NCI-H146 (cell line): ENCODE measurements at regions not wholly inside any gene's neighbourhood (a gene's known extent, or its start where the extent isn't known, plus 50 kb on each side); places are given as distances from the start of the nearest gene placed in this dataset.

Experiments used
- DNase-seq: peaks from one replicate; lab custom pipeline; 2025; lab: John Stamatoyannopoulos, UW

DNA sequence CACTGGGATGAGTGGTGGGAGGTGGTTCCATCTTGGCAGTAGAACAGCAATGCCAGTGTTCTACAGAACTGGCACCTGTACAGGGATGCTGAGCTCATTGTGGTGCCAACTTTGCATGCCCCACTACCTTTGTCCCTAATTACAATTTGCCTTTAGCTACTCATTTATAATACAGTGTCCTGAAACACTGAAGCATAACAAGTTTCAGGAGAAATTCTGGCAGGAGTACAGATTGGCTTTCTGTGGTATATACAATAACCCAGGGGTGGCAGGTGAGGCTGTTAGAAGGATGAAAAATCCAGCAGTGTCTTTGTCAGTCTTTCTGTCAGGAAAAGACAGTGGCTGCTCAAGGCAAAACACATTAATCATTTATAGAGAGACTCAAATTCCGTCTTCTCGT lies 240.3 kb downstream of the FAM76B start:
- DNase-seq, result no peak

DNA sequence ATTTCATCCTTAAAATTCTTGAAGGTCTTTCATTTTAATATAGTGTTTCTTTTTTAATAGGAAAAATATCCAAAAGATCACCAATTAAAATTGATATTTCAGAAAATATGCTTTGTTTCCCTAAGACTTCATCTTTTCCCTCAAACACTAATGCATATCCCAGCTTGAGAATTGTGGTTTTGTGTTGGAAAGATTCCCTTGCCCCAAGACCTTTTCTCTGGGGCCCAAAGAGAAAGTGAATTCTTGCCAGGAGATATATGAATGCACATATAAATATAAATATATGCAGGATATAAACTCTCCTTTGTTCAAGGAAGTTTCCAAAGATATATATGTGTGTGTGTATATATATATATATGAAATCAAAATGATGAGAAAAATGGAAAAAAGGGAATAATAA lies 241.2 kb downstream of the FAM76B start:
- no peak for DNase-seq

DNA sequence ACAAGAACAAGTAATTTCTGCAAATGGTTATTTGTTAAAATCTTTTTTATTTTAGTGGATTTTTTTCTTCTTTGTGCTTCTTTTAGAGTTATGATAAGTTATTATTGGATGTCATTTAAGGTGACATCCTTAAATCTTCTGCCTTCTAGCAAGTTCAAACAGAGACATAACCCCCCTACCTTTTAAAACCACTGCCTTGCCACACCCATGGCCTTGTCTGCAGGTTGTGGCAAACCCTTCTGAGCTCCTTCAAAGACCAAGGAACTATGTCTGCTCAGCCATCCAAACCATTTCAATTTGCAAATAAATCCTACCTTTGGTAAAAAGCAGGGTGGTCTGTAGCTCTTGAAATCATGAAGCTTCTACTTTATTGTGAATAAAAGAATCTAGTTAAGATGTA lies 241.6 kb downstream of the FAM76B start:
- DNase-seq, result no peak

DNA sequence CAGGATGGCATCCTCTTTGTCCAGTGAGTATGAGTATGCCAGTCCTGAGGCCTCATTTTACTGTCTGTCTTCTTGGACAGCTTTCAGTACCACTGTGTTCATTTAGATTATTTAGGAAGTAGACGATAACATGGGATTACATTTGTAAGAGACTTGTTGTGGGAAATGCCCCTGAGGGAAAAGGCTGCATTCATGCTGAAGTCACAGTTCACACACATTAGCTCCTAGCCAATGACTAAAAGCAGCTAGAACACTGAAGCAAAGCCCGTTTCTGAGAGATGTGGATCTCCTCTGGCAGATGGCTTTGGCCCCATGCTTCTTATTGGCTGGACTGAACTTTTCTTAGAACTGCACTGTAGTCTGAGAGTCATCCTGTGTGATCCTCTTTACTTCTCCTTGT lies 242.4 kb downstream of the FAM76B start:
- DNase-seq, result no peak

DNA sequence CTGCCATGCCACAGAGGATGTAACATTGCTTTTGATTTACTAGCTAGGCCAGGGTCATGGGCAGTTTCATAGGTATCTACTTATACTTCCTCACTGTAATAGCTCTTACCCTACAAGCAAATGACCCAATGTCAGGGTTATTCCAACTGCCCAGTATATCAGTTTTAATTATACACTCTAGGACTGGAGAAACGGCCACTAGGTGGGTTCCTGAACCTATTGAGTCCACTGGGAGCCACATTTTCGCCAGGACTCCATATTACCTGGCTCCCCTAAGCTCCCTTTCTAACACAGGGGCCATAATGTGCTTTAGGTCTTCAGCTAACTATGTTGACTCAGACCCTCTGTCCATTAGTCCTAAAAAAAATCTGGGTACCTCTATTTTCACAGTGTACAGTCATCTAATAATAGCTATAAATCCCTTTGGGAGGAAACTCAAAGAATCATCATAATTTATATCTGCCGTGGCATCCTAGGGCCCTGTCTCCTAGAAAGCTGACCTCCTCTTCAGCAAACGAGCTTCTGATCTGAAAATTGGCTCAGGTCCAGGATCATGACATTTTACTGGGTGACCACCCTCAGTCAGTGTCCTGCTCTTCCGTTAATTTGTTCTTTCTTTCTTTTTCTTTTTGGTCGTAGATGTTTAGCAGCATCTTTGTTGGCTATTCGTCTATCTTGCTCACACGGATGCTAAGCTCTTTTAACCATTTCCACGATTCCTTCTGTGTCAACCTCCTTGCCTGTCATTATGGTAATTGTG lies 244.3 kb downstream of the FAM76B start:
- DNase-seq, result no peak

DNA sequence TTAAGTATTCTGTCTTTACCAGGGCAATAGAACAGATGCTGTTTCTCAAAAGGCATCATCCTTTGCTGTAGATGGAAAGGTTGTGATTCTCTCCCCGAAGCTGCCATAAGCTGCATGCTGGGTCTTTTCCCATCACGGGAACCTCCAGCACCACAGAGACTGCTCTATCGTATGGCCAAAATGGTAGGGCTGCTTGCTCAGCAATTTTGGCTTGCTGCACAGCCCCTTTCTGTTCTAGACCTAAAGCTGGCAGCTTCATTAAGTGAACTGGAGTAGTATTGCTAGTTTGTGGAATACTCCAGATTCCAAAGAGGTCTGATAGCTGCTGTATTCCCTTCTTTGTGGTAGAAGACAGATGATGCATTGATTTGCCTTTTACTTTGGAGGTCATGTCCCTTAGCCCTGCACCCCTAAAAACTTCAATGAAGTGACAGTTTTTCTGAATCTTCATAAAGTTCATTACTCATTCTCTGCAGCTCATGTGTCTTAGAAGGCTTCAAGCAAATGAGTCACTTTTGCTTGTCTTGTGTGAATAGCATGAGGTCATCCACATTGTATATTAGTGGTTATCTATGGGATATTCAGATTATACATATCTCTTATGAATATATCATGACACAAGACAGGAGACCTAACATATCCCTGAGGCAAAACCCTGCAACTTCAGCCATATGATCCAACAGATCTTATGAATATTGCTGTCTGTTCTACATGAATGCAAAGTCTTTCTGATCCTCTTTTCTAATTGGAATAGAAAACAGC lies 245.3 kb downstream of the FAM76B start:
- no peak for DNase-seq

DNA sequence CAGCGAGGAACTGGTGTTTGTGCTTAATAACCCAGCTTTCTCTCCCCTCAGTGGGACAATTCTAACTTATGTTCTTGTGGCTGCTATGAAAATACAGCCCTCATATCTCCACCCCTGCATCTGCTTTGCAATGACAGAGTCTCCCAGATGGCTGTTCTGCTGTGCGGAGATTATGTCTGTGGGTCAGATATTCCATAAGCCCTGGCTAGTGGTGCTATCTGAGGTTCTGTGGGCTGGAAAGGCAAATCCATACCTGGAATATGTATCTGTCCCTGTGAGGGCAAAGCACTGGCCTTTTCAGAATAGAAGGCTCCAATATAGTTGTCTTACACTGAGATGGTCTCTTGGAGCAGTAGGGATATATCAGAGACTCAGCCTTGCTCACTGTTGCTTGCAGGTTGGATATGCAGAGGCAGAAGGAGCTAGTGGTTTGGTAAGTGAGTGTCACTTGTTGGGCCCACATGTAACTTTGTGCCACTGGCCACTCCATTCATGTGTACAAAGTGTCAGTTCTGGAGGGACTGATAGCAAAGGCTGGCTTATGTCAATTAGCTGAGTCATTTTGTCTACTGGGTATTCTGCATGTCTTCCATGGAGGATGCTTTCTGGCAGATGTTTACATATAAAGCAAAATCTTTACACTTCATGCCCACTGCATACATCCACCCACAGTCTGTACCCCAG lies 246.6 kb downstream of the FAM76B start:
- DNase-seq, result no peak

DNA sequence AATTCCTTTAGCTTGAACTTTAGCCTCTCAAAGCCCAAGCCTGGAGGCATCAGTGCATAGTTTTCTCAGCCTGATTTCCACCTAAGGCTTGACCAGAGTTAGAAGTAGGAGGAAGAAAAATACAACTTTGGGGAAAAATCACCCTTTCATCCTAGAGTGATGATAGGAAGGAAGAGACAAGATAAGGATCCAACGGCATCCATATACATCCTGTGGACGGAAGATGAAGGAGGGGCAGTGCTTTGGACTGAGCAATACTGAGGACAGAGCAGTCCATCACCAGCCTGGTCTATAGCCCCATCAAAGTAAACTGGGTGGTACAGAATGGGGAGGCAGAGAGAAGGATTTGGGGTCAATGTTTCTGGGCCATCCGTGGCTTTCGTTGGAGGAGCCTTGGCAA lies 247.9 kb downstream of the FAM76B start:
- DNase-seq, result no peak

DNA sequence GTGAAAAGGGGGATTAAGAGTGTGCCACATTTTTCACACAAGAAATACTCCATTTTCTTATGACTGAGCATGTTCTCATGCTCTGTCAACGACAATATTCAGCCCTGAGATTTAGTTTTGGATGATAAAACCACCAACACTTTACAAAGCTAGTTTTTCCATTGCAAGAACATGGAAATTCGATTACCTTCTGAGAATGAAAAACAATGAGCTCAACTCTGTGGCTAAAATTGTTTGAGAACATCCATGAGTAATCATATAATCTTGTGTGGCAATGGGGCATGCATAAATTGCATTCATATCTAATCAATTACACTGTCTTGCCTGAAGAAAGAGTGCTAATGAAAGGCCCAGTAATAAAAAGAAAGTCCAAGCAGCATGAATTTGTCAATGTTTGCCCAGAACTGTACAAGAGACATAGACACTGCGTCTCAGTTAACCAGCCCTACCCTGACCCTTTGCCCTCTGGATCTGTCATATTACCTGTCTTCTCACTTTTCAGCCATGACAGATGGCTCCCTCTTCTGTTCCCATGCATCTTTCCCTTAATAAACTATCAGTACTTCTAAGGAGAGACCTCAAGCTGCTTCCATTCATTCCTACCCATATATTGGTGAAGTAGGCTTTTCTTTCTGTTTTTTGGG lies 253.4 kb downstream of the FAM76B start:
- no peak for DNase-seq

DNA sequence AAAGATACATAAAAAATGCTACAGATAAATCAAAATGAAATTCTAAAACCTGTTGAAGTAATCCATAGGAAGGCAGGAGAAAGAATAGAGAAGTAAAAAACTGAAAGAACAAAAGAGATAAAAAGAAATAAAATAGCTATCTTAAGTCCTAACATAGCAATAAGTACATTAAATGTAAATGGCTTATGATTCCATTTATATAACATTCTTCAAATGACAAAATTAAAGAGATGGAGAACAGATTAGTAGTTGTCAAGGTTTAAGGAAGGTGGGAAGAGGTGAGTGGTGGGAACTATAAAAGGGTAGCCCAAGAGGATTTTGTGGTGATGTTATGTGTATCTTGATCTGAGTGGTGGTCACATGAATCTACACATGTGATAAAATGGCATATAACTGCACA lies 254.8 kb downstream of the FAM76B start:
- DNase-seq, result no peak

DNA sequence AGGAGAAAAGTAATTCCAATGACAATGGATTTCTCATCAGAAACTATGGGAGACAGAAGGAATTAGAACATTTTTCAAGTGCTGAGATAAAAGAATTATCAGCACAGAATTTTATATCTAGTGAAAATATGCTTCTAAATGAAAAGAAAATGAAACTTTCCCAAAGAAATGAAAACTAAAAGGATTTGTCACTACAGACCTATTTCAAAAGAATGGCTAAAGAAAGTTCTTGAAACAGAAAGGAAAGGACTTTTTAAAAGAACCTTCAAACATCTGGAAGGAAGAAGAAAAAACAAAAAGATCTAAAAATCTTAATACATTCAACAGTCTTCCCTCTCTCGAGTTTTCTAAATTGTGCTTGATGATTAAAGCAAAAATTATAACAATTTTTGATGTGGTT lies 255.4 kb downstream of the FAM76B start:
- DNase-seq, result no peak

DNA sequence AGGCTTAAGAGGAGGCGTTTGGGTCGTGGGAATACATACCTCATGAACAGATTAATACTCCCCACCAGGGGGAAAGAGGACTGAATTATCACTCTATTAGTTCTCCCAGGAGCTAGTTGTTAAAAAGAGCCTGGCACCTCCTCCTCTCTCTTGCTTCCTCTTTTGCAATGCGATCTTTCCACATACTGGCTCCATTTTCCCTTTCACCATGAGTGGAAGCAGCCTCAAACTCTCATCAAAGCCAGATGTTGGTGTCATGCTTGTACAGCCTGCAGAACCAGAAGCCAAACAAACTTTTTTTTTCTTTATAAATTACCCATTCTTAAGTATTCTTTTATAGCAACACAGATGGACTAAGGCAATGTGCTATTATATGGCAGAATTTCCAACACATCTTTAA lies 258.5 kb downstream of the FAM76B start:
- no peak for DNase-seq

DNA sequence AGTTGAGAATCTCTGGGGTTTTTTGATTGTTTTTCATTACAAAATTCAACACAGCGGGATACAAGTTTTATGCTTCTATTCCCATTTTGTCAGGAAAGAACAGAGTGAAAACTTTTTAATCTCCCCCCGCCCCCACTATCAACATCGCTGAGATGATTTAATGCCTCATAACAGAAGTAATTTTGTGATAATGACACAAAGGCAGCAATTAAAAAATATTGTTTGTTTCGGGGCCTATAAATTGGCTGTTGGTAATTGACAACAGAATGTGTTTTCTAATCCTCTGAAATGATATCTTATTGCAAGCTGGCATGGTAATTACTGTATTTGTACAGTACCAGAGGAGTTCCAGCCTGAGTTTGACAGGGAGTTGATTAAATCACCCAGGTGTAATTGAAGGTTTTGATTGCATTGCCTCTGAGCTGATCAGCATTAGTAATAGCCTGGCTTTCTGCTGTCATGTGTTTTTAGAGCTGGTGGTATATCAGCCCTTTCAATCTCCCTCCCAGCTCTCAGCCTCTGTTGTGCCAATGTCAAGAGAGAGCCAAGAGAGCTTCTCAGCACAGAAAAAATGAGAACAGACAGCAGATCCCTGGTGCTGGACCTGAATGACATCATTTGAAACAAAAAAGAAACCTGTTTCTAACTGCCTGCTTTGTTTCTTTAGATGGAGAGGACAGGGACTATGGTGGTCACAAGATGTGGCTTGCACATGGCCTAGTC lies 265.1 kb downstream of the FAM76B start:
- no peak for DNase-seq

DNA sequence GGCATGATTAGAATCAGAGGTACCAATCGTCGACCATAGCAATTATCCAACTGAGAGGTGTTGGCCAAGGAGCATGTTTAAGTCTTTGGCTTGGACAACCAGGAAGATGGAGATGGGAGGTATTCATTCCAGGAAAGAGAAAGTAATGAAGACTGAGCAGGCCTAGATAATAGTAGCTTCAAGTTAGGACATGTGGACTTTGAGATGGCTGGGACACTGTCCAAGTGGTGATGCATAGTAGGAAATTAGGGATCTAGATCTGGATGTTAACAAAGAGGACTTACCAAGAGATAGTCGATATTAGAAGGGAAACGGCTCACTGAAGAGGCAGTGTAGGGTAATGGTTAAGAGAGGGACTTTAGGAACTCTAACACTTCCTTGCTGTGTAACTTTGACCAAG lies 266.7 kb downstream of the FAM76B start:
- no peak for DNase-seq

DNA sequence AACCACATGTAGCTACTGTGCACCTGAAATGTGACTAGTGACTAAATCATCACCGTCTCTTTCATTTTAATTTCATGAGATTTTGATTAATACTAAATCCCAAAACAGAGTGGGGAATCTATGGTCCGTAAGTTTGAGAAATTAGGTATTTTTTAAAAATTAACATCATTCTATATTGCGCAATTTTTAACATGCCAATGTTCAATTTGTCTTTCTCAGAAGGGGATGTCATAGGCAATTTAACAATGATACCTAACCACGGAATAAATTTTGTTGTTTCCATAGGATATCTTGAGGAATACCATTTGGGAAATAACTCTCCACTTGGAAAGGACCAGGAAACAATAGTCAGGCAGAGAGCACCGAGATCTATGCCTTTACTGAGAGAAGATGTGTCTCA lies 267.7 kb downstream of the FAM76B start:
- DNase-seq, result no peak

DNA sequence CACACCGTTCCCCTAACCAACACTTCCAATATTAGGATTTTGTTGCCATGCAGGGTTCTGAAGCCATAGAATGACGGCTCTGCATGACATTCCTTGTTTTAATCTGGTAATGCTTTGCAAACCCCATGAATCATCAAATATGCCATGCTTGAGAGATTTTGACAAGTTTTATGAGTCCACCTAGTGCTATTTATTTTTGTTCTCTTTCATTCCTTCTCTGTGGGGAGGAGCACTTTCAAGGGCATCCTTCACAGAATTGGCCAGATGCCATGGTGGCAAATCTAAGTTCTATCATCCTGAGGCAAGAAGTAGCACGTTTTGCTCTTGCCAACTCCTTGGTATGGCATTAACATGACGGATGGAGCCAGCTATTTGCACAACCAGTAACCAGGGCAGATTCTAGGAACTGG lies 268.4 kb downstream of the FAM76B start:
- DNase-seq, result no peak

DNA sequence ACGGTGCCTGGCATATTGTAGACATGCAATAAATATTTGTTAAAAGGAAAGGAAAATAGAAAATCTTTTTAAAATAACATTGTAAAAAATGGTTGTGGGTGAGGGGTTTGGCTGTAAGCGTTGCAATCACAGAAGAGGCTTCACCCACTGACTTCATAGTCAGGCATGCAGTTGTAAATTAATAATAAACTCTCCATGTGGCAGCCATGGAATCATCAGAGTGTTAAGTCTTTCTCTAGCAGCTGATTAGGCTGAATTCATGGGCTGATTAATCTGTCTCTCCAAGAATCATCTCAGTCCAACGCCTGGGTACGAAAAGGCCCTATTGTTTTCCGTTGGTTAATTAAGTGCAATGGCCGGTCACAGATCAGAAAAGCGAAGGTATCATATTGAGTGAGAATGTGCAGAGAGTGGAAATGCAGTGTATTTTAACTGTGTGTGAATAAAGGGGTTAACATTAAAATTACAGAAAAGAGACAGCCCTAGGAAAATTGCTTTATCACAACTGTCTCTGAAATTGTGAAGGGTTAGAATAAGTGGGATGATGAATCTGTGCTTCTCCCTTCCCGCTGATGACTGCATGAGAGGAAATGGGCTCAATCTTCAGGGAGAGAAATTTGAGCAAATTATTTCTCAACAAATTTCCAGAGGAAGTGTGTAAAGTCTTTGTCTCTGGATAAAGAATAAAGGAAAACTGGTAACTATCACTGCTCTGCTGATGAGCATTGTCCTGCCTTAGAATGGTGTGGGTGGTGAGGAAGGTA lies 269.0 kb downstream of the FAM76B start:
- no peak for DNase-seq

DNA sequence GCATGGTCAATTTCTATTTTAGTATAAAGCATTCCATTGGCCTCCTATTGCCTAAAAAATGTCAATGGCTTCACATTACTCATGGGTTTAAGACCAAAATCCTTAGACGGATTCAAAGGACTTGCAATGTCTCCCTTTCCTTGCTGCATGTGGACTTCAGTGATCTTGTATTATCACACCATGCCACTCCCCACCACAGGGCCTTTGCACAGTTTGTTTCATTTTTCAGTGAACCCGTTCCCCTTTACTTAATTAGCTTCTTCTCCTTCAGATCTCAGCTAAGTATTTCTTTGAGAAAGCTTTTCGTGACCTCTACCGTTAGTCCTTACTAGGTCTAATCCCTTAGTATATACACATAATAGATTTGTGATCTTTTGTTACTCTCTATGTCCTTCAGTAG lies 269.7 kb downstream of the FAM76B start:
- no peak for DNase-seq

DNA sequence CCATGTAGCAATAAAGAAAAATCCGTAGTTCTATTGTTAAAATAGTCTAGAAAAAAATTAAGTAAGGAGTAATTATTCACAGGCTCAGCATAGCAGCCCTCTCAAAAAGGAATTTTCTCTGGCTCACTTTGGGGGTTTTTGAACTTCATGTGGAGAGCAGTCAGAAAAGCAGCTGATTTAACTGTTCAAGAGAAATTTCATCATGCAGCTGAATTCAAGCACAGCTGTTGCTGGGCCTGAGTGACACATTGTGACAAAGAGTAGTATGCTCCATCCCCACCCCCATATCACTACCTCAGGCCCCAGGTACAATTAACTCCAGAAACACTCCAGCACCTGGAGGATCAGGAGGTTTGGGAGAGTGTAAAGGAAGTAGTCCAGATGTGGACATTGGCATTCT lies 272.1 kb downstream of the FAM76B start:
- no peak for DNase-seq

DNA sequence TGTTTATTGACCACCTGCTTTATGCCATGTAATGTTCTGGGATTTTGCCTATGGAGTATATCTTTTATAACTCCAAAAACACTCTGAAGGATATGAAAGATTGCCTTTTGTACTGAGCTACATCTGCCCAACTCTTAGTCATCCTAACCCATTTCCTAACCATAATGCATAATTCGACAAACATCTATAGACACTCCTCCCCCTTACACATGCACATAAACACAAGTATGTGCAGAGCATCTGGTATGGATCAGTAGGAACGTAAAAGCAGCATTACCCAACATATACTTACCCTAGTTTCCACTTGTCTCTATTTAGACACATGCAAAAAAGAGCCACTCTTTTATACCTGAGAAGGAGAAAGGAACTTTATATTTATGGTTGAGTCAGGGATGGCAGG lies 272.8 kb downstream of the FAM76B start:
- no peak for DNase-seq

DNA sequence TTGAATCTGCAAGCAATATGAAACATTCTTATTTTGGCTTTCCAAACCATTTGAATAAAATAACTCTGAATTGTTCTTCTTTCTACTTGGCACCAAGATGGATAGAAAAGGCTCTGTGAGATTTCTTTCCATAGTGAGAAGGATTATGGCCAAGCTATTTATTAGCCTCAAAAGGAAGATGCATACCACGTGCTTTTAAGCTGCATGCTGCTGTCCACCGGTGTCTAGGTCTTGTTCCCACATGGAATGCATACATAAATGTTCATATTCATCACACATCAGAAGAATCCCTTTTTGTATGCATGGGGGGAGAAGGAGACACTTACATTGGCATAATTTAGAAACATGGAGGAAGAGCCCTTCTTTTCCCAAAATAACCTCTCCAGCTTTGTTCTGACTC lies 273.4 kb downstream of the FAM76B start:
- DNase-seq, result no peak
